ENCODE measurements at regions not wholly inside any gene's neighbourhood (a gene's known extent, or its start where the extent isn't known, plus 50 kb on each side); places are given as distances from the start of the nearest gene placed in this dataset.

GRCh38 chr16:35792516-35793285, 2333.3 kb downstream of the TP53TG3F start:
- TF ChIP-seq CTCF (IDR thresholded peaks at IDR 0.05; ENCODE audit: insufficient read depth, low read length): no peak
- TF ChIP-seq POLR2AphosphoS5 (IDR thresholded peaks at IDR 0.05; ENCODE audit: low read depth): no peak
- TF ChIP-seq REST (IDR thresholded peaks at IDR 0.05; ENCODE audit: insufficient replicate concordance, low read depth): no peak
- TF ChIP-seq GABPA (IDR thresholded peaks at IDR 0.05; ENCODE audit: low read depth): no peak
- no peak for TF ChIP-seq SPI1 (IDR thresholded peaks at IDR 0.05; ENCODE audit: borderline replicate concordance, low read depth)
